Prostate gland (tissue), 2 donors: ENCODE measurements at regions not wholly inside any gene's neighbourhood (a gene's known extent, or its start where the extent isn't known, plus 50 kb on each side); places are given as distances from the start of the nearest gene placed in this dataset.
"Not testable (repeated sequence)": the region's sequence is repeated elsewhere in the genome, so short reads cannot be mapped to it uniquely, and the experiment has no call there.

Source experiments
- DNase-seq: peaks from one replicate; pipeline ENCODE4 v3.0.0-alpha.2; 2019; ENCODE audit warnings: low spot score
- H3K27ac ChIP-seq, 2 donors: fragments of 200-600 bp; sonication (generic); 2 replicates each; pipeline ENCODE4 v1.5.1; 2017 to 2019
- H3K27me3 ChIP-seq: fragments of 200-600 bp; sonication (generic); replicated peaks from 2 replicates; pipeline ENCODE4 v1.5.1; 2019; ENCODE audit not compliant: insufficient read depth
- H3K36me3 ChIP-seq, 2 donors: fragments of 200-600 bp; sonication (generic); 1 replicate in 1 of 2; 2 replicates in 1 of 2; pipeline versions ENCODE4 v1.5.1 to v1.8.1; 2017 to 2019
- H3K4me1 ChIP-seq: fragments of 200-600 bp; sonication (generic); replicated peaks from 2 replicates; pipeline ENCODE4 v1.5.1; 2019
- H3K4me3 ChIP-seq, 2 donors: fragments of 200-600 bp; sonication (generic); 2 replicates each; pipeline ENCODE4 v1.5.1; 2017 to 2019
- H3K9me3 ChIP-seq: fragments of 200-600 bp; sonication (generic); 2 replicates; pipeline ENCODE4 v1.5.1; 2017
- CTCF ChIP-seq, 4 experiments: fragments of 200-600 bp in 2 of 4; fragments of 450-650 bp in 2 of 4; sonication (generic) in 2 of 4; IDR thresholded peaks; 1 replicate in 3 of 4; 2 replicates in 1 of 4; pipeline ENCODE4 v1.5.1; 2016 to 2019; ENCODE audit warnings: antibody characterized with exemption in 4 of 4, mild to moderate bottlenecking in 2 of 4, moderate library complexity in 2 of 4
- POLR2A ChIP-seq: fragments of 450-650 bp; IDR thresholded peaks from one replicate; pipeline ENCODE4 v1.6.1; 2016; ENCODE audit warnings: antibody characterized with exemption, mild to moderate bottlenecking
- POLR2AphosphoS5 ChIP-seq: sonication (generic); formaldehyde crosslinking; IDR thresholded peaks from one replicate; pipeline ENCODE4 v1.6.1; 2017; ENCODE audit warnings: antibody characterized with exemption
- WGBS: methylation state at CpG from one replicate; pipeline ENCODE4 v1.1.5; 2018; 5-methylcytosine and 5-hydroxymethylcytosine counted together
- intact Hi-C: fragments of 100-400 bp; cut with DNase I; formaldehyde crosslinking; loops from one replicate; pipeline ENCODE4 v1.14.2; 2022

- no peak overlapping the region for H3K4me3 ChIP-seq
- 86% methylated on average over 11 of the region's 11 CpGs for WGBS
- TF ChIP-seq POLR2AphosphoS5 (no peak), CTCF (IDR thresholded peaks at IDR 0.05) (no peak), POLR2A (no peak)
- intact Hi-C loops, result no loop called here
- H3K4me1 ChIP-seq, result peaks cover 8% of the 10 kb centered on the region
- H3K27me3 ChIP-seq, result no peaks in the 10 kb centered on the region
- H3K36me3 ChIP-seq, result no peaks in the 10 kb centered on the region
- DNase-seq, result no peak
- no peak overlapping the region for H3K27ac ChIP-seq
- H3K9me3 ChIP-seq, result no peaks in the 10 kb centered on the region
Observed at GRCh38 chr6:10312445-10312844, 102.4 kb downstream of the TFAP2A start.

DNA sequence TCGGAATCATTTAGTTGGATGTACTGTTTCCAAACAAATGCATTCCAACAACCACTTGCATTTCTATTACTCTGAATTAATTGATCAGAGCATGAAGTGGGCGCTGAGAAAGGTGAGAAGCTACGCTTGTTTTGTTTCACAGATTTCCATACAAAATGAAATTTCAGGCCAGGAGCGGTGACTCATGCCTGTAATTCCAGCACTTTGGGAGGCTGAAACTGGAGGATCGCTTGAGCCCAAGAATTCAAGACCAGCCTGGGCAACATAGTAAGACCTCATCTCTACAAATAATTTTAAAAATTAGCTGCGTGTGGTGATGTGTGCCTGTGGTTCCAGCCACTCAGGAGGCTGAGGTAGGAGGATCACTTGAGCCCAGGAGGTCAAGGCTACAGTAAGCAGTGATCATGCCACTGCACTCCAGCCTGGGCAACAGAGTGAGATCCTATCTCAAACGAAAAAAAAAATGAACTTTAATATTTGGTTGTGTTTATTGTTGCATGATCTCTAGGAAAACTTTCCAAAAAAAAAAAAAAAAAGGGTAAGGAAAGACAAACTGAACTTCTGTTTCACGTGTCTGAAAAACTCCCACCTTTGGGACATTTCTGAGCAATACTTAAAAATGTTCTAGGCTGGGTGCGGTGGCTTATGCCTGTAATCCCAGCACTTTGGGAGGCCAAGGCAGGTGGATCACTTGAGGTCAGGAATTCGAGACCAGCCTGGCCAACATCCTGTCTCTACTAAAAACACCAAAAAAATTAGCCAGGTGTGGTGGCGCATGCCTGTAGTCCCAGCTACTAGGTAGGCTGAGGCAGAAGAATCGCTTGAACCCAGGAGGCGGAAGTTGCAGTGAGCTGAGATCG lies 103.1 kb downstream of the TFAP2A start:
- peak overlapping the region; percentile 25 to 33 for H3K27ac ChIP-seq
- H3K27me3 ChIP-seq, result not testable (repeated sequence)

GRCh38 chr6:10310826-10311225 lies 104.0 kb downstream of the TFAP2A start:
- Histone ChIP-seq H3K27ac (peak overlapping the region; percentile 25 to 33), H3K9me3 (no peaks in the 10 kb centered on the region), H3K36me3 (no peaks in the 10 kb centered on the region), H3K4me3 (no peak overlapping the region), H3K27me3 (no peaks in the 10 kb centered on the region), H3K4me1 (peaks cover 8% of the 10 kb centered on the region)
- TF ChIP-seq POLR2AphosphoS5 (peak; percentile 92), POLR2A (no peak), CTCF (IDR thresholded peaks at IDR 0.05) (no peak)
- intact Hi-C loops, result no loop called here
- WGBS, result 10% methylated on average over 10 of the region's 10 CpGs
- peak; percentile 66 for DNase-seq

More for the DNA sequence above, 103.1 kb downstream of the TFAP2A start:
- H3K36me3 ChIP-seq, DNase-seq, H3K4me1 ChIP-seq, H3K4me3 ChIP-seq, H3K9me3 ChIP-seq, intact Hi-C loops: not testable (repeated sequence)
- 88% methylated on average over 14 of the region's 14 CpGs for WGBS

- DNase-seq, result no peak
- H3K27ac ChIP-seq, result peak overlapping the region in 1 of 2 donors; percentile 33
- no peaks in the 10 kb centered on the region for H3K9me3 ChIP-seq
- no peak overlapping the region for H3K4me3 ChIP-seq
- H3K4me1 ChIP-seq, result peaks cover 8% of the 10 kb centered on the region
- 14% methylated on average over 4 of the region's 4 CpGs for WGBS
- H3K27me3 ChIP-seq, result no peaks in the 10 kb centered on the region
- no peaks in the 10 kb centered on the region for H3K36me3 ChIP-seq
- intact Hi-C loops, result no loop called here
- TF ChIP-seq CTCF (IDR thresholded peaks at IDR 0.05) (no peak), POLR2AphosphoS5 (no peak), POLR2A (no peak)
Observed at GRCh38 chr6:10310330-10310653, 104.6 kb downstream of the TFAP2A start.

GRCh38 chr6:10309457-10310329 lies 105.2 kb downstream of the TFAP2A start:
- Histone ChIP-seq H3K4me3 (no peak overlapping the region), H3K4me1 (peaks cover 8% of the 10 kb centered on the region), H3K9me3 (no peaks in the 10 kb centered on the region), H3K27ac (no peak overlapping the region), H3K36me3 (no peaks in the 10 kb centered on the region), H3K27me3 (no peaks in the 10 kb centered on the region)
- WGBS, result 36% methylated on average over 7 of the region's 7 CpGs
- DNase-seq, result no peak
- intact Hi-C loops, result no loop called here
- TF ChIP-seq CTCF (IDR thresholded peaks at IDR 0.05), result no peak
- no peak for TF ChIP-seq POLR2AphosphoS5
- no peak for TF ChIP-seq POLR2A
